Ishikawa (cell line): ENCODE measurements at regions not wholly inside any gene's neighbourhood (a gene's known extent, or its start where the extent isn't known, plus 50 kb on each side); places are given as distances from the start of the nearest gene placed in this dataset.

Experiments used
- TF ChIP-seq, protein P1 (sequence below): IDR thresholded peaks from 2 replicates; pipeline ENCODE4 v1.6.1; 2012
- TF ChIP-seq, protein P2 (sequence below): IDR thresholded peaks from 2 replicates; pipeline ENCODE4 v1.6.1; 2012; ENCODE audit warnings: low read depth, mild to moderate bottlenecking
- TF ChIP-seq, protein P3 (sequence below): IDR thresholded peaks from 2 replicates; pipeline ENCODE4 v1.6.1; 2012

DNA sequence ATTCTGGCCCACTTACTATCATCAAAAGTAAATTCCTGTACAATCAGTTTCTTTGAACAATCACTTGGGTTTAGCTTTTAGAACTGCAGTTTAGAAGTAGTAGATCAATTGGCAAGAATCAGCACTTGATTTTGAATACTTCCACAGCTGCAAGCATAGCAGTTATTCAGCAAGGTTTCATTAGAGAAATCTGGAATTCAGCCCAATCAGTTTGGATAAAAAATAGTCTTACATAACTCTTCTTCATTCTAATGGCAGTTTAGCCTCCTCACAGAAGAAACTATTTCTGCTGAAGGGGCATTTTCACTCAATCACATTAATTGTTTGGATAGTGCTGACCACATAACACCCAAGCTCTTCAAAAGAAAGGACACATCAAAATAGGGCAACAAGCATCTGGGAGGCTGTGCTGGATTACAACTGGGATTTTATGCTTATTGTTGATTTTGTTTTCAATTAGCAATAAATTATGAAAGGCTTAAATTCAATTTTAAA, 336.2 kb upstream of the PDE4D start:
- TF ChIP-seq, protein P1, sequence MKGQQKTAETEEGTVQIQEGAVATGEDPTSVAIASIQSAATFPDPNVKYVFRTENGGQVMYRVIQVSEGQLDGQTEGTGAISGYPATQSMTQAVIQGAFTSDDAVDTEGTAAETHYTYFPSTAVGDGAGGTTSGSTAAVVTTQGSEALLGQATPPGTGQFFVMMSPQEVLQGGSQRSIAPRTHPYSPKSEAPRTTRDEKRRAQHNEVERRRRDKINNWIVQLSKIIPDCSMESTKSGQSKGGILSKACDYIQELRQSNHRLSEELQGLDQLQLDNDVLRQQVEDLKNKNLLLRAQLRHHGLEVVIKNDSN: no peak
- TF ChIP-seq, protein P2, sequence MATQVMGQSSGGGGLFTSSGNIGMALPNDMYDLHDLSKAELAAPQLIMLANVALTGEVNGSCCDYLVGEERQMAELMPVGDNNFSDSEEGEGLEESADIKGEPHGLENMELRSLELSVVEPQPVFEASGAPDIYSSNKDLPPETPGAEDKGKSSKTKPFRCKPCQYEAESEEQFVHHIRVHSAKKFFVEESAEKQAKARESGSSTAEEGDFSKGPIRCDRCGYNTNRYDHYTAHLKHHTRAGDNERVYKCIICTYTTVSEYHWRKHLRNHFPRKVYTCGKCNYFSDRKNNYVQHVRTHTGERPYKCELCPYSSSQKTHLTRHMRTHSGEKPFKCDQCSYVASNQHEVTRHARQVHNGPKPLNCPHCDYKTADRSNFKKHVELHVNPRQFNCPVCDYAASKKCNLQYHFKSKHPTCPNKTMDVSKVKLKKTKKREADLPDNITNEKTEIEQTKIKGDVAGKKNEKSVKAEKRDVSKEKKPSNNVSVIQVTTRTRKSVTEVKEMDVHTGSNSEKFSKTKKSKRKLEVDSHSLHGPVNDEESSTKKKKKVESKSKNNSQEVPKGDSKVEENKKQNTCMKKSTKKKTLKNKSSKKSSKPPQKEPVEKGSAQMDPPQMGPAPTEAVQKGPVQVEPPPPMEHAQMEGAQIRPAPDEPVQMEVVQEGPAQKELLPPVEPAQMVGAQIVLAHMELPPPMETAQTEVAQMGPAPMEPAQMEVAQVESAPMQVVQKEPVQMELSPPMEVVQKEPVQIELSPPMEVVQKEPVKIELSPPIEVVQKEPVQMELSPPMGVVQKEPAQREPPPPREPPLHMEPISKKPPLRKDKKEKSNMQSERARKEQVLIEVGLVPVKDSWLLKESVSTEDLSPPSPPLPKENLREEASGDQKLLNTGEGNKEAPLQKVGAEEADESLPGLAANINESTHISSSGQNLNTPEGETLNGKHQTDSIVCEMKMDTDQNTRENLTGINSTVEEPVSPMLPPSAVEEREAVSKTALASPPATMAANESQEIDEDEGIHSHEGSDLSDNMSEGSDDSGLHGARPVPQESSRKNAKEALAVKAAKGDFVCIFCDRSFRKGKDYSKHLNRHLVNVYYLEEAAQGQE: no peak
- TF ChIP-seq, protein P3, sequence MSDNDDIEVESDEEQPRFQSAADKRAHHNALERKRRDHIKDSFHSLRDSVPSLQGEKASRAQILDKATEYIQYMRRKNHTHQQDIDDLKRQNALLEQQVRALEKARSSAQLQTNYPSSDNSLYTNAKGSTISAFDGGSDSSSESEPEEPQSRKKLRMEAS: no peak
